ENCODE measurements at regions not wholly inside any gene's neighbourhood (a gene's known extent, or its start where the extent isn't known, plus 50 kb on each side); places are given as distances from the start of the nearest gene placed in this dataset.
A peak's percentile ranks its signal among the peaks of the same experiment; 100 is the strongest.
"Not testable (repeated sequence)": the region's sequence is repeated elsewhere in the genome, so short reads cannot be mapped to it uniquely, and the experiment has no call there.

- no peak overlapping the region for H3K27ac ChIP-seq
- TF ChIP-seq, protein P1, sequence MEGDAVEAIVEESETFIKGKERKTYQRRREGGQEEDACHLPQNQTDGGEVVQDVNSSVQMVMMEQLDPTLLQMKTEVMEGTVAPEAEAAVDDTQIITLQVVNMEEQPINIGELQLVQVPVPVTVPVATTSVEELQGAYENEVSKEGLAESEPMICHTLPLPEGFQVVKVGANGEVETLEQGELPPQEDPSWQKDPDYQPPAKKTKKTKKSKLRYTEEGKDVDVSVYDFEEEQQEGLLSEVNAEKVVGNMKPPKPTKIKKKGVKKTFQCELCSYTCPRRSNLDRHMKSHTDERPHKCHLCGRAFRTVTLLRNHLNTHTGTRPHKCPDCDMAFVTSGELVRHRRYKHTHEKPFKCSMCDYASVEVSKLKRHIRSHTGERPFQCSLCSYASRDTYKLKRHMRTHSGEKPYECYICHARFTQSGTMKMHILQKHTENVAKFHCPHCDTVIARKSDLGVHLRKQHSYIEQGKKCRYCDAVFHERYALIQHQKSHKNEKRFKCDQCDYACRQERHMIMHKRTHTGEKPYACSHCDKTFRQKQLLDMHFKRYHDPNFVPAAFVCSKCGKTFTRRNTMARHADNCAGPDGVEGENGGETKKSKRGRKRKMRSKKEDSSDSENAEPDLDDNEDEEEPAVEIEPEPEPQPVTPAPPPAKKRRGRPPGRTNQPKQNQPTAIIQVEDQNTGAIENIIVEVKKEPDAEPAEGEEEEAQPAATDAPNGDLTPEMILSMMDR (conservative IDR thresholded peaks at IDR 0.05): no peak
Measured at GRCh38 chr4:170391066-170391740, 301.4 kb upstream of the AADAT start.

GRCh38 chr4:170389411-170389810 lies 299.7 kb upstream of the AADAT start:
- H3K27ac ChIP-seq: no peak overlapping the region
- TF ChIP-seq, protein P1 (conservative IDR thresholded peaks at IDR 0.05): no peak

GRCh38 chr4:170388255-170388654 lies 298.5 kb upstream of the AADAT start:
- TF ChIP-seq, protein P1 (conservative IDR thresholded peaks at IDR 0.05): no peak
- H3K27ac ChIP-seq: no peak overlapping the region

DNA sequence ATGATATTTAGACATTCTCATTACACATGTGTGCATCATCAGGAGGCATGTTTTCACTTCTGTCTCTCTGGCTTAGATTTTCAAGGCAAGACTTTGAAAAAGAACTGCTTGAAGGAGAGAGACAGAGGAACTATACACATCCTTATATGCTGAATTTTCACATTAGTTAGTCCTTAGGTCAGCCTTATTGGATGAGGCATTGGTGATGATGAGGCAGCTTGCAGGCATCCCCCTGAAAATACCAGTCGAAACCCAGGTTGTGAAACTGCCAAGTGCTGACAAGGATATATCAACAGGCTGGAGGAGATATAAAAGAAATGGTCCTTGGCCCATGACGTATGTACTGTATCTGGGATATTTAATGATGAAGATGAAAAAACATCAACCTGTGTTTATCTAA lies 297.2 kb upstream of the AADAT start:
- H3K27ac ChIP-seq: no peak overlapping the region
- TF ChIP-seq, protein P1 (conservative IDR thresholded peaks at IDR 0.05): no peak

DNA sequence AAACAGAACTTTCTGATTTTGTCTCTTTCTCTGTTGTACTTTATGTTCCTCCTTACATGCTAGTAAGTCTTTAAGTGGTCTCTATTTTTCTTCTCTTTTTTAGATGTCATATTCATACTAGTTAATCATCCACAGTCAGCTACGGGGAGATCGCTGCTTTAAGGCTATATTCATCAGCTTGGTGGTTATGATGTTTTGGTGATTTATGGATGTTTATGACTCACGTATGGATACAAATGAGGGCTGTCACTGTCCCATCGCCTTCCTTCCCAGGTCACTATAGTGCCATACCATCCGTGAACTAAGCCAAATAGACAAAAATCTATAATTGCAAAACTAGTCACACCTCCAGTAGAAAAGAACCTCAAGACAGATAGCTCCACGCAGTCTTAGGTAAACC lies 296.8 kb upstream of the AADAT start:
- H3K27ac ChIP-seq: no peak overlapping the region
- TF ChIP-seq, protein P1 (conservative IDR thresholded peaks at IDR 0.05): no peak

GRCh38 chr4:170374770-170375169 lies 285.0 kb upstream of the AADAT start:
- no peak overlapping the region for H3K27ac ChIP-seq
- TF ChIP-seq, protein P1 (conservative IDR thresholded peaks at IDR 0.05): peak; percentile 57

DNA sequence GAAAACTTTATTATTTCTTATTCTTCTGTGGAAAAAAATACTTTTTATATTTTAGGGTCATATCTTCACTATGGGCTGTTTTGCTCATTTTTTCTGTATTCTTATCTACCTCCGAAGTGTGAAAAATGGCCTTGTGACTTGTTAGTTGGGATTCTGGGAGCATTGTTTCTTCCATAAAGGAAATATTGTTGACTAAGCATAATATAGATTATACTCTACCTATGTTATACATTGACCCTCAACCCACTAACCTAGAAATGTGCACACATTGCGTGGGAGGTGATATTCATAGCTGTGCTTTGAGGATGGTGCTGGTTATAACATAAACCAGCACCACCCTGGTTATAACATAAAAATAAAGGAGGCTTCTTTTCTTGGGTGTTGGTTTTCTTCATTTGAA lies 259.2 kb upstream of the AADAT start:
- TF ChIP-seq, protein P1 (conservative IDR thresholded peaks at IDR 0.05): no peak
- H3K27ac ChIP-seq: no peak overlapping the region

GRCh38 chr4:170347191-170347590 lies 257.4 kb upstream of the AADAT start:
- H3K27ac ChIP-seq: not testable (repeated sequence)
